Progenitor cell of endocrine pancreas (in vitro differentiated cells): ENCODE measurements at regions not wholly inside any gene's neighbourhood (a gene's known extent, or its start where the extent isn't known, plus 50 kb on each side); places are given as distances from the start of the nearest gene placed in this dataset.
A peak's percentile ranks its signal among the peaks of the same experiment; 100 is the strongest.

Experiments
- DNase-seq: peaks from one replicate; pipeline ENCODE4 v3.0.0; 2021; ENCODE audit warnings: low spot score; ENCODE audit not compliant: unreplicated experiment
- H3K27ac Mint-ChIP-seq: 2 replicates; pipeline ENCODE4 v1.8.0; 2021; ENCODE audit warnings: mild to moderate bottlenecking, moderate library complexity, mixed read lengths
- H3K27me3 Mint-ChIP-seq: 2 replicates; pipeline ENCODE4 v1.8.0; 2021; ENCODE audit warnings: mixed read lengths
- H3K36me3 Mint-ChIP-seq: 2 replicates; pipeline ENCODE4 v1.8.0; 2022; ENCODE audit warnings: mixed read lengths; ENCODE audit not compliant: insufficient read depth
- H3K4me1 Mint-ChIP-seq: 2 replicates; pipeline ENCODE4 v1.8.0; 2021; ENCODE audit warnings: low read depth, mixed read lengths
- H3K4me3 Mint-ChIP-seq: 2 replicates; pipeline ENCODE4 v1.8.0; 2021; ENCODE audit warnings: low read depth, mild to moderate bottlenecking, moderate library complexity, mixed read lengths
- H3K9me3 Mint-ChIP-seq: 2 replicates; pipeline ENCODE4 v1.8.0; 2021; ENCODE audit warnings: low read depth, mixed read lengths
- TF ChIP-seq, protein P1 (sequence below): fragments of 200-600 bp; sonication (generic); IDR thresholded peaks from one replicate; pipeline ENCODE4 v1.5.0; 2021; ENCODE audit warnings: antibody characterized with exemption, mild to moderate bottlenecking; ENCODE audit not compliant: unreplicated experiment

DNA sequence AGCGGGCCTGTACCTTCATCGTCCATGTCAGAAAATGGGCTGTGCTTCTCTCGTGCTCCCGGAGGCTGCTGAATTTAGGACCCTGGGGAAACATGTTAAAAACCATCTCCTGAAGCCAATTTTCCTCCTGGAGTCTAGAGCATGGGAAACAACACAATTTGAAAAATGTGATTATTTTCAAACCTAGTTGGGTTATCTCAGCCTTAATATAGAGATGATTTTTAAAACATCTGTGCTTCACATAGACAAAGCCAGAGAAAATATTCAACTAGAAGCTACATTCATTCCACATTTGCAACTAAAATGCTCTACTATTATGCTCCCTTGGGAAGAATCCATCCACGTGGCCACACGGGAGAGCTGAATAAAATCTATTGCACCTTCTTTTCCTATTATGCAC lies 225.9 kb upstream of the TMEM72 start:
- no peak overlapping the region for H3K27ac Mint-ChIP-seq
- no peak for DNase-seq
- no peak overlapping the region for H3K4me3 Mint-ChIP-seq
- peaks cover 3% of the 10 kb centered on the region for H3K27me3 Mint-ChIP-seq
- H3K9me3 Mint-ChIP-seq = no peaks in the 10 kb centered on the region
- no peaks in the 10 kb centered on the region for H3K36me3 Mint-ChIP-seq
- no peaks in the 10 kb centered on the region for H3K4me1 Mint-ChIP-seq
- TF ChIP-seq, protein P1, sequence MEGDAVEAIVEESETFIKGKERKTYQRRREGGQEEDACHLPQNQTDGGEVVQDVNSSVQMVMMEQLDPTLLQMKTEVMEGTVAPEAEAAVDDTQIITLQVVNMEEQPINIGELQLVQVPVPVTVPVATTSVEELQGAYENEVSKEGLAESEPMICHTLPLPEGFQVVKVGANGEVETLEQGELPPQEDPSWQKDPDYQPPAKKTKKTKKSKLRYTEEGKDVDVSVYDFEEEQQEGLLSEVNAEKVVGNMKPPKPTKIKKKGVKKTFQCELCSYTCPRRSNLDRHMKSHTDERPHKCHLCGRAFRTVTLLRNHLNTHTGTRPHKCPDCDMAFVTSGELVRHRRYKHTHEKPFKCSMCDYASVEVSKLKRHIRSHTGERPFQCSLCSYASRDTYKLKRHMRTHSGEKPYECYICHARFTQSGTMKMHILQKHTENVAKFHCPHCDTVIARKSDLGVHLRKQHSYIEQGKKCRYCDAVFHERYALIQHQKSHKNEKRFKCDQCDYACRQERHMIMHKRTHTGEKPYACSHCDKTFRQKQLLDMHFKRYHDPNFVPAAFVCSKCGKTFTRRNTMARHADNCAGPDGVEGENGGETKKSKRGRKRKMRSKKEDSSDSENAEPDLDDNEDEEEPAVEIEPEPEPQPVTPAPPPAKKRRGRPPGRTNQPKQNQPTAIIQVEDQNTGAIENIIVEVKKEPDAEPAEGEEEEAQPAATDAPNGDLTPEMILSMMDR = no peak

DNA sequence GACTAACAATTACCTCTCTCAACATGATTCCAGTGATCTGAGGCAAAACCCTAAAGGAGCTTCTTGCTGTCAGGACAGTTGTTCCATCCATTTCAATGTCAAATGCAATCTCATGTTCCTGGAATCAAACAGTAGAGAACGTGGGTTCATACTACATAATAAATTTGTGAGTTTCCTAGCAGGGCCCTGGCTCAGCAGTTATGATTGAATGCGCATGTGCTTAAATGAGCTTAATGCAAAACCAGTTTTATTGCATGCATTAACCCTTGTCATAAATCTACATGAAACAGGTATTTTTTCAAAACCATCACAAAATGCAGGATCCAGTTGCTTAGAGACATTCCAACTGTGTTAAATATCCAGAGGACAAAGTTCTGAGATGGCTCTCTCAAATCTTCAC lies 225.4 kb upstream of the TMEM72 start:
- peaks cover 1% of the 10 kb centered on the region for H3K27me3 Mint-ChIP-seq
- no peak overlapping the region for H3K4me3 Mint-ChIP-seq
- no peak overlapping the region for H3K27ac Mint-ChIP-seq
- no peaks in the 10 kb centered on the region for H3K9me3 Mint-ChIP-seq
- DNase-seq = no peak
- H3K36me3 Mint-ChIP-seq = no peaks in the 10 kb centered on the region
- H3K4me1 Mint-ChIP-seq = no peaks in the 10 kb centered on the region
- TF ChIP-seq, protein P1 = no peak

DNA sequence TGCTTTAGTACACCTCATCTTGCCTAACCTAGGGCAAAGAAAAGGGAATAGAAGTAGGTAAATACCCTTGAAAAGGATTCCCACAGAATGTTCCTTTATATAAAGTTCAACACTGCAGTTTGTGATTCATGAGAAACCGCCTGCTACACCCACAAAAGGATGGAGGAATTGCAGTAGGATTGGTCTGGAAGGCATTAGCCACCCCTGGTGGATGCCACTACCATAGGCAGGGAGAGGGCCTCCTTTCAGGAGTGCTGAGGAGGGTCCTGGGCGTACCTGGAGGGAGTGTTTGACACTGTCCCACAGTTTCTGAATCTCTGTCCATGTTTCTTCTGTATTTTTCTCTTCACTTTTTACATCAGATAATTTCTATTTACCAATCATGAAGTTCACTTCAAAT lies 221.8 kb upstream of the TMEM72 start:
- Mint-ChIP-seq H3K4me1 (no peaks in the 10 kb centered on the region), H3K4me3 (no peak overlapping the region), H3K27me3 (no peaks in the 10 kb centered on the region), H3K27ac (no peak overlapping the region), H3K9me3 (no peaks in the 10 kb centered on the region), H3K36me3 (no peaks in the 10 kb centered on the region)
- no peak for DNase-seq
- TF ChIP-seq, protein P1 = peak; percentile 26

DNA sequence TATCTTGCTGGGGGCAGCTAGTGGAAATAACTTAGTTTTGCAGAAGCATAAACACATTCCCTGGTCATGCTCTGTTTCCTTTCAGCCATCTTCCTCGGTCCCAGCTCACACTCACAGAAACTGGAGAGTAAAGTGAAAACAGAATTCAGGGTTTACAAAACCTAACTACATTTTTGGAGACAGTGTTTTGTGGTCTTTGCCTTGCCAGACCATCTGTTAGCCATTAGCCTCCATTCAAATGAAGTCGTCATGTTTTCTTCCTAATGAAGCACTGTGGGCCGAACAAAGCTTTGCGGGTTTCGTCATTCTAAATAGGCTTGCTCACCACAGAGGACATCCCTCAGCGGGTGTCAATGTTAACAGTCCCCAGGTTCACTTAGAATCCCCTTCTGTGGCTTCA lies 214.6 kb upstream of the TMEM72 start:
- Mint-ChIP-seq H3K4me1 (peaks cover 6% of the 10 kb centered on the region), H3K9me3 (no peaks in the 10 kb centered on the region), H3K36me3 (no peaks in the 10 kb centered on the region), H3K4me3 (no peak overlapping the region), H3K27ac (no peak overlapping the region), H3K27me3 (no peaks in the 10 kb centered on the region)
- DNase-seq = no peak
- TF ChIP-seq, protein P1 = no peak

DNA sequence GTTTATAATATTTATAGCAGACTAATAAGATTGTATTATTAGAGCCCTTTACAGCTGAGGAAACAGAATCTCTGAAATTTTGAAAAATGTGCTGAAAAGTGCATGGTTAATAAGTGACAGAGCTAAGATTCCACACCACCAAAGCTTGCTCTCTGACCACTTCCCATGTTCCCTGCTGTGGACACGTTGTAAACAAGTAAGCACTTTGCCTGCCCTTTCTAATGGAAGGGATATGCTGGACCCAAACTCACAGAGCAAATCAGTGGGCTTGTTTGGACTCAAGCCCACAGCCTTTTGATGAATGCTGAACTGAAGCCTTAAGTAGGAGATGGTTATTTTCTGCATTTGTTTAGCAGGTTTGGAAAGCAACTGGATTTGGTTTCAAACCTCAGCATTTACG lies 214.0 kb upstream of the TMEM72 start:
- H3K36me3 Mint-ChIP-seq = no peaks in the 10 kb centered on the region
- H3K27me3 Mint-ChIP-seq = no peaks in the 10 kb centered on the region
- peaks cover 6% of the 10 kb centered on the region for H3K4me1 Mint-ChIP-seq
- TF ChIP-seq, protein P1 = no peak
- H3K27ac Mint-ChIP-seq = no peak overlapping the region
- no peak overlapping the region for H3K4me3 Mint-ChIP-seq
- no peak for DNase-seq
- no peaks in the 10 kb centered on the region for H3K9me3 Mint-ChIP-seq
